Breast epithelium (tissue), 3 donors: ENCODE measurements at regions not wholly inside any gene's neighbourhood (a gene's known extent, or its start where the extent isn't known, plus 50 kb on each side); places are given as distances from the start of the nearest gene placed in this dataset.

Experiments
- CTCF ChIP-seq, 3 donors: fragments of 450-650 bp; IDR thresholded peaks; one replicate each; pipeline ENCODE4 v1.5.1; 2016 to 2017; ENCODE audit warnings: antibody characterized with exemption in 3 of 3, mild to moderate bottlenecking in 3 of 3, moderate library complexity in 3 of 3
- POLR2A ChIP-seq: fragments of 450-650 bp; IDR thresholded peaks from one replicate; pipeline ENCODE4 v1.6.1; 2016; ENCODE audit warnings: antibody characterized with exemption, mild to moderate bottlenecking, moderate library complexity
- POLR2AphosphoS5 ChIP-seq, 3 donors: sonication (generic); formaldehyde crosslinking; IDR thresholded peaks; one replicate each; pipeline ENCODE4 v1.6.1; 2017; ENCODE audit warnings: antibody characterized with exemption in 3 of 3

- no peak for TF ChIP-seq CTCF (IDR thresholded peaks at IDR 0.05)
- no peak for TF ChIP-seq POLR2A
- no peak for TF ChIP-seq POLR2AphosphoS5 (IDR thresholded peaks at IDR 0.05)
Observed at GRCh38 chr20:54368570-54368969, 106.8 kb upstream of the DOK5 start.
